ENCODE measurements at regions not wholly inside any gene's neighbourhood (a gene's known extent, or its start where the extent isn't known, plus 50 kb on each side); places are given as distances from the start of the nearest gene placed in this dataset.

DNA sequence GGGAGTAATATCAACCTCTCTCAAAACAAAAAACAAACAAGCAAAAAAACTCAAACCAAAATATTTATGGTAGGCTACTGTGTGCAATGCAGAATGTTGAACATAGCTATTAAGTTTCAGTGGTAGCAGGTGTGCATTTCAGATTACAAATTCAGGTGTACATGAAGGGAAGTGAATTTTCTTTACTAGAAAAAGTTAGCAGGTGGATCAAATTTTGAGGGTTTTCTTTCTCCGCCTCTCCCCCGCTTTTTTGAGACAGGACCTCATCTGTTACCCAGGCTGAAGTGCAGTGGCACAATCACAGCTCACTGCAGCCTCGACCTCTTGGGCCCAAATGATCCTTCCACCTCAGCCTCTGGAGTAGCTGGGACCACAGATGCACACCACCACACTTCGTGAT is 109.7 kb upstream of the GOLIM4 start:
- no peak for DNase-seq (ENCODE audit: low read depth)
- no peak overlapping the region for H3K4me3 ChIP-seq (ENCODE audit: low read length)

DNA sequence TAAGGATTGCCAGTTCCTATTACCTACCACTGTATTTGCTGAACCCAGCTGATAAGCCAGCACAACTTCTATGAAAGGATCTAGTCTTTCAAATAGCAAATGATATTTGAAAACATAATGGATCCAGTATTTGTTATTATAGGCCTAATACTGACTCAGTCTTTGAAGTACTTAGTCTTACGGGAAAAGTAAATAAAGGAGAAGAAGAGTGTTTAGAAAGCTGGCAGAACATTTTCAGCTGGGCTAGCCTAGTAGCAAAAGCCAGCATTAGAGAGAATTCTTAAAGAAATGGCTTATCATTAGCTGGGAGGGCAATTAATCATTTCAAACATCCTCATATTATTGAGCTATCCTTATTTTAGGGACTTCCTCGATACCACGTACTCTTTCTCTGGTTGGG is 101.4 kb upstream of the GOLIM4 start:
- DNase-seq (ENCODE audit: low read depth): no peak
- no peak overlapping the region for H3K4me3 ChIP-seq (ENCODE audit: low read length)
- TF ChIP-seq, protein P1, sequence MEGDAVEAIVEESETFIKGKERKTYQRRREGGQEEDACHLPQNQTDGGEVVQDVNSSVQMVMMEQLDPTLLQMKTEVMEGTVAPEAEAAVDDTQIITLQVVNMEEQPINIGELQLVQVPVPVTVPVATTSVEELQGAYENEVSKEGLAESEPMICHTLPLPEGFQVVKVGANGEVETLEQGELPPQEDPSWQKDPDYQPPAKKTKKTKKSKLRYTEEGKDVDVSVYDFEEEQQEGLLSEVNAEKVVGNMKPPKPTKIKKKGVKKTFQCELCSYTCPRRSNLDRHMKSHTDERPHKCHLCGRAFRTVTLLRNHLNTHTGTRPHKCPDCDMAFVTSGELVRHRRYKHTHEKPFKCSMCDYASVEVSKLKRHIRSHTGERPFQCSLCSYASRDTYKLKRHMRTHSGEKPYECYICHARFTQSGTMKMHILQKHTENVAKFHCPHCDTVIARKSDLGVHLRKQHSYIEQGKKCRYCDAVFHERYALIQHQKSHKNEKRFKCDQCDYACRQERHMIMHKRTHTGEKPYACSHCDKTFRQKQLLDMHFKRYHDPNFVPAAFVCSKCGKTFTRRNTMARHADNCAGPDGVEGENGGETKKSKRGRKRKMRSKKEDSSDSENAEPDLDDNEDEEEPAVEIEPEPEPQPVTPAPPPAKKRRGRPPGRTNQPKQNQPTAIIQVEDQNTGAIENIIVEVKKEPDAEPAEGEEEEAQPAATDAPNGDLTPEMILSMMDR (conservative IDR thresholded peaks at IDR 0.05; ENCODE audit: low read length): no peak

More for the DNA sequence above, 109.7 kb upstream of the GOLIM4 start:
- TF ChIP-seq, protein P1 (conservative IDR thresholded peaks at IDR 0.05; ENCODE audit: low read length): no peak

DNA sequence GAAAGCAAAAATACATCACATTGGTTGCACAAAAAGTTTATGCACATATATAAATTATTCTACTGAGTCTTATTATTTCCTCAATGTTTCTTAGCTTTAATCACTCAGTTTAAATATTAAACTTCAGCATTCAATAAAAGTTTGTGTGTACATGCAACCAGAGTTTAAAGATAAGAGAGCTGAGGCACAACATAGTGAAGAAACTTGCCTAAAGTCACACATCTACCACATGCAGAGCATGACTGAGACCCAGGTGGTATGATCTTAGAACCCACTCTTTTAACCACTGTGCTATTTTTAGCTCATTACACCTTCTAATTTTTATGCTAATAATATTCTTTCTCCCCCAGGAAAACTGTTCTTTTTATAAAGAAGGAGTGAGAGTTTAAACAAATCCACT is 96.1 kb upstream of the GOLIM4 start:
- TF ChIP-seq, protein P1 (conservative IDR thresholded peaks at IDR 0.05; ENCODE audit: low read length): no peak
- no peak for DNase-seq (ENCODE audit: low read depth)
- H3K4me3 ChIP-seq (ENCODE audit: low read length): no peak overlapping the region

DNA sequence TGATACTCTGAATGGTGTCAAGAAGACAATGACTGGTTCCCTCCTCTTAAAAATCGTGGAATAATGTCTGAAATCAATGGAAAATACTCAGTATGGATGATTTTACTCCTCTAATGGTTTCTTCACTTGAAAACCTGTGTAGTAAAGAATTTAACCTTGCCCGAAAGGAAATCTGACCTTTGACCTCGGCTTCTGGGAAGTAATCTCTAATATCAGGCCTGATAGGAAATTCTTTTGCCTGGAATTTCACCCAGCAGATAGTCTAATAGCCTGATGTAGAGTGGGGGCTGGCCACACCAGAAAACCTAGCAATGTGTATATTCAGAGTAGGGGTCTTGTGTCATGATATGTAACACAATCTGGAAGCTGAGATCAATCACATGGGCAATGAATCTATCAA is 91.5 kb upstream of the GOLIM4 start:
- no peak for DNase-seq (ENCODE audit: low read depth)
- TF ChIP-seq, protein P1 (conservative IDR thresholded peaks at IDR 0.05; ENCODE audit: low read length): no peak
- H3K4me3 ChIP-seq (ENCODE audit: low read length): no peak overlapping the region

DNA sequence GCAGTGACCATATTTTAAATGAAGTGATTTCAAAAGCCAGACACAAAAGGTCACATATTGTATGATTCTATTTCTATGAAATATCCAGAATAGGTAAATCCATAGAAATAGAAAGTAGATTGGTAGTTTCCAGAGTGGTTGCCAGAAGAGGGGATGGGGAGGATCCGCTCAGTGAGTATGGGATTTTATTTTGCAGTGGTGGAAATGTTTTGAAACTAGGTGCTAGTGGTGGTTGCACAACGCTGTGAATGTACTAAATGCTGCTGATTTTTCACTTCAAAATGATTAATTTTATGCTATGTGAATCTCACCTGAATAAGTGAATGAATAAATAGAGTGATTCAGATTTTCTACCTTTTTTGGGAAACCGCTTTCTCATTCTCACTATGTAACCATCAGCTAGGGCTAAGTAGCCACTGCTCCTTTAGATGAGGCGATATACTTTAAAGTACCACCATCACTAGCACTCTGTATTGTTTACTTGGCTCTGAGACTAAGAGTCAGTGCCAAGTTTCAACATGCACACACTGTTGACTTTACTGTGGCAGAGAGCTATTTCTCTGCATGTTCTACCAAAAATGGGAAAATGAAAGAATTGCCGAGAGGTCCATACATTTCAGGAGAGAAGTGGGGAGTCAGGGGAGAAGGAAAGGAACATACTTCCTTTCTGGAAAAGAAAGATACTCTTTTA is 90.7 kb upstream of the GOLIM4 start:
- H3K4me3 ChIP-seq (ENCODE audit: low read length): no peak overlapping the region
- no peak for DNase-seq (ENCODE audit: low read depth)
- TF ChIP-seq, protein P1 (conservative IDR thresholded peaks at IDR 0.05; ENCODE audit: low read length): no peak

DNA sequence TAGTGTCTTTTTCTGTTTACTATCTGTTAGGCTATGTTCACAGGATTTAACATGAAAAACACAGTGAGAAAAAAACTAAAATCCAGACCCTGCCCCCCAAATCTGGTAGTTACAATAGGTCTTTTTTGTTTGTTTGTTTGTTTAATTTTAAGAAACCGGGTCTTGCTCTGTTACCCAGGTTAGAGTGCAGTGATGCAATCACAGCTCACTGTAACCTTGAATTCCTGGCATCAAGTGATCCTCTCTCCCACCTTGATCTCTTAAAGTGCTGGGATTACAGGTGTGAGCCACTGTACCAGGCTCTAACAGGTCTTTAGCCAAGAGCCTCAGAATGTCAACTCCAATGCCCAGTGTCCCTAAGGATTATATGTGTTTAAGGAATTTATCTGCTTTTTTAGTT is 88.0 kb upstream of the GOLIM4 start:
- H3K4me3 ChIP-seq (ENCODE audit: low read length): no peak overlapping the region
- no peak for DNase-seq (ENCODE audit: low read depth)
- TF ChIP-seq, protein P1 (conservative IDR thresholded peaks at IDR 0.05; ENCODE audit: low read length): no peak

DNA sequence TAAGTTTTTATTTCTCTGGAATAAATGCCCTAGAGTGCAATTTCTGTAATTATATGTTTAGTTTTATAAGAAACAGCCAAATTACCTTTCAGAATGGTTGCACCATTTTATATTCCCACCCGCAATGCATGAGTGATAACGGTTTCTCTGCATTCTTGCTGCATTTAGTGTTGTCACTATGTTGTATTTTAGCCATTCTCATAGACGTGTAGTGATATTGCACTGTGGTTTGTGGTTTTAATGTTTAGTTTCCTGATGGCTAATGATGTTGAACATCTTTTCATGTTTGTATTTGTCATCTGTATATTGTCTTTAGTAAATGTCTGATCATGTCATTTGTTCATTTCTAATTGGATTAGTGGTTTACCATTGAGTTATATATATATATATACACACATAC is 73.0 kb upstream of the GOLIM4 start:
- no peak overlapping the region for H3K4me3 ChIP-seq (ENCODE audit: low read length)
- TF ChIP-seq, protein P1 (conservative IDR thresholded peaks at IDR 0.05; ENCODE audit: low read length): no peak
- DNase-seq (ENCODE audit: low read depth): no peak
